ENCODE measurements at regions not wholly inside any gene's neighbourhood (a gene's known extent, or its start where the extent isn't known, plus 50 kb on each side); places are given as distances from the start of the nearest gene placed in this dataset.

DNA sequence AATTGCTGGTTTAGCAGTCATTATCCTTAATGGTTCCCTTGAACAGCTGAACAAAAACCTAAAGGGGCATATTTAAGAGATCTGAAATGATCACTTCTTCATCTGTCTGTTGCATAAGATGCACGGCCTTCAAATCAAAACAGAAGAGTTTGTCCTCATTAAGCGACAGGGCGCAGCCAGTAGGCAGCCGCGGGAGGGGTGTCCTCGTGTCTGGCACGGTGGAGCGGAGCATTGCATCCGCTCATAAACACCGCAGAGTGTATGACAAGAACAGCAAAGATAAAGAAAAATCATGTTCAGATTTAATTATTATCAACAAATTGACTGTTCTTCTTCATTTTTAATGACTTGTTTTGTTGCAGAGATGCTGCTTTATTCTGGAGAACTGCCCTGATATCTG is 255.6 kb upstream of the ADARB2 start:
- ATAC-seq = no peak
- no peak overlapping the region for H3K4me2 ChIP-seq (ENCODE audit: low read length)
- TF ChIP-seq EZH2 (IDR thresholded peaks at IDR 0.05; ENCODE audit: low read length, unreplicated experiment) = no peak
- no peak for TF ChIP-seq EZH2phosphoT487 (IDR thresholded peaks at IDR 0.05; ENCODE audit: borderline replicate concordance, low read length)
- TF ChIP-seq, protein P1, sequence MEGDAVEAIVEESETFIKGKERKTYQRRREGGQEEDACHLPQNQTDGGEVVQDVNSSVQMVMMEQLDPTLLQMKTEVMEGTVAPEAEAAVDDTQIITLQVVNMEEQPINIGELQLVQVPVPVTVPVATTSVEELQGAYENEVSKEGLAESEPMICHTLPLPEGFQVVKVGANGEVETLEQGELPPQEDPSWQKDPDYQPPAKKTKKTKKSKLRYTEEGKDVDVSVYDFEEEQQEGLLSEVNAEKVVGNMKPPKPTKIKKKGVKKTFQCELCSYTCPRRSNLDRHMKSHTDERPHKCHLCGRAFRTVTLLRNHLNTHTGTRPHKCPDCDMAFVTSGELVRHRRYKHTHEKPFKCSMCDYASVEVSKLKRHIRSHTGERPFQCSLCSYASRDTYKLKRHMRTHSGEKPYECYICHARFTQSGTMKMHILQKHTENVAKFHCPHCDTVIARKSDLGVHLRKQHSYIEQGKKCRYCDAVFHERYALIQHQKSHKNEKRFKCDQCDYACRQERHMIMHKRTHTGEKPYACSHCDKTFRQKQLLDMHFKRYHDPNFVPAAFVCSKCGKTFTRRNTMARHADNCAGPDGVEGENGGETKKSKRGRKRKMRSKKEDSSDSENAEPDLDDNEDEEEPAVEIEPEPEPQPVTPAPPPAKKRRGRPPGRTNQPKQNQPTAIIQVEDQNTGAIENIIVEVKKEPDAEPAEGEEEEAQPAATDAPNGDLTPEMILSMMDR (conservative IDR thresholded peaks at IDR 0.05; ENCODE audit: low read depth, low read length) = no peak
- intact Hi-C loops (cut with micrococcal nuclease) = no loop called here
- H3K27me3 ChIP-seq (ENCODE audit: low read length) = no peaks in the 10 kb centered on the region
- H2AFZ ChIP-seq (ENCODE audit: low read length) = no peak overlapping the region
- no peaks in the 10 kb centered on the region for H3K79me2 ChIP-seq (ENCODE audit: low read length)
- H3K4me1 ChIP-seq (ENCODE audit: insufficient read depth, low read length) = no peaks in the 10 kb centered on the region
- no peaks in the 10 kb centered on the region for H4K20me1 ChIP-seq (ENCODE audit: low read length)
- H3K4me3 ChIP-seq (ENCODE audit: low read length) = no peak overlapping the region
- BruUV-seq (replicated peaks) = no TSS peak
- no peak overlapping the region for H3K9ac ChIP-seq (ENCODE audit: low read length)
- no peaks in the 10 kb centered on the region for H3K9me2 ChIP-seq (replicated peaks; ENCODE audit: low read length)
- no peak for DNase-seq
- H3K9me3 ChIP-seq (ENCODE audit: low read length) = no peaks in the 10 kb centered on the region
- no peaks in the 10 kb centered on the region for H3F3A ChIP-seq (ENCODE audit: low read length, unreplicated experiment)
- H3K27ac ChIP-seq (ENCODE audit: low read length) = no peak overlapping the region
- ChIA-PET CTCF (no interaction called here), POLR2A (ENCODE audit: unreplicated experiment) (no interaction called here)
- no peaks in the 10 kb centered on the region for H3K36me3 ChIP-seq (ENCODE audit: low read depth, low read length)

DNA sequence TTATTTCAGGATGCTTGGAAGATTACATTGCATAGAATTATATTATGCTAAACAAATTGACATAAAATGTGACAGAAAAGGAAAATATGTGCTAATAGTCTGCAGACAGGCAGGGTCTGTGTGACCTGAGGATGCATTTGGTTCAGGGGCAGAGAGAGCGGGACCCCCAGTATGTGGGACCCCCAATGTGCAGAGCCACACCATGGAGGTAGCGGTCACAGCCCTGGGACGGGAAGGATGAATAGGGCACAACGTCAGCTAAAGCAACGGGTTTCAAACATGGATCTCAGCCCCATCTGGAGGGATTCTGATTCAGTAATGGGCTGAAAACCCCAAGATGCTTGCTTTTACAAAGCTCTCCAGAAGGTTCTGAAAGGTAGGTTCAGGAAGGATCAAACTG is 251.8 kb upstream of the ADARB2 start:
- H3K9me2 ChIP-seq (replicated peaks; ENCODE audit: low read length) = no peaks in the 10 kb centered on the region
- H3K9me3 ChIP-seq (ENCODE audit: low read length) = no peaks in the 10 kb centered on the region
- no peaks in the 10 kb centered on the region for H3K27me3 ChIP-seq (ENCODE audit: low read length)
- H3K4me1 ChIP-seq (ENCODE audit: insufficient read depth, low read length) = no peaks in the 10 kb centered on the region
- no peak overlapping the region for H2AFZ ChIP-seq (ENCODE audit: low read length)
- no peak overlapping the region for H3K4me2 ChIP-seq (ENCODE audit: low read length)
- no peak overlapping the region for H3K9ac ChIP-seq (ENCODE audit: low read length)
- ChIA-PET CTCF (no interaction called here), POLR2A (ENCODE audit: unreplicated experiment) (no interaction called here)
- no peak for DNase-seq
- no TSS peak for BruUV-seq (replicated peaks)
- no peak overlapping the region for H3K4me3 ChIP-seq (ENCODE audit: low read length)
- no peak for TF ChIP-seq EZH2 (IDR thresholded peaks at IDR 0.05; ENCODE audit: low read length, unreplicated experiment)
- no peak for TF ChIP-seq EZH2phosphoT487 (IDR thresholded peaks at IDR 0.05; ENCODE audit: borderline replicate concordance, low read length)
- TF ChIP-seq, protein P1 (conservative IDR thresholded peaks at IDR 0.05; ENCODE audit: low read depth, low read length) = no peak
- ATAC-seq = no peak
- H3K27ac ChIP-seq (ENCODE audit: low read length) = no peak overlapping the region
- no peaks in the 10 kb centered on the region for H3K79me2 ChIP-seq (ENCODE audit: low read length)
- H4K20me1 ChIP-seq (ENCODE audit: low read length) = no peaks in the 10 kb centered on the region
- H3K36me3 ChIP-seq (ENCODE audit: low read depth, low read length) = no peaks in the 10 kb centered on the region
- intact Hi-C loops (cut with micrococcal nuclease) = no loop called here
- no peaks in the 10 kb centered on the region for H3F3A ChIP-seq (ENCODE audit: low read length, unreplicated experiment)

DNA sequence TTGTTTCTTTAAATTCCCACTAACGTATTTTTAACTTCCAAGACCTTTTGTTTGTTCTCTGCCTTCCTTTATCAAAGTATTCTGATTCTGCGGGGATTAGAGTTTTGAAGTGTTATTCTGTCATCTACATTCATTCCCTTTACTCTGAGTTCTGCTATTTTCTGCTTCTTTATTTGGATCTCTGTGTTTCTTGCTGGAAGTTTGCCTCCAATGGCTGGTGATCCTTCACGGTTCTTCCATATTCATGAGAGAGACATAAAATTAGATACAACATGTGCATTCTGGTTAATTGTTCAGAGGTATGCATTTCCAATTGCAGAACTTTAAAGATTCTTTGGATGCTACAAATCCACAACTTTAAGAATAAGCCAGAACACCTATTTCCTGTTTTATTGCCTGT is 244.7 kb upstream of the ADARB2 start:
- Histone ChIP-seq H4K20me1 (ENCODE audit: low read length) (no peaks in the 10 kb centered on the region), H3K9me2 (replicated peaks; ENCODE audit: low read length) (no peaks in the 10 kb centered on the region), H3K9ac (ENCODE audit: low read length) (no peak overlapping the region), H3K36me3 (ENCODE audit: low read depth, low read length) (no peaks in the 10 kb centered on the region), H3K27ac (ENCODE audit: low read length) (no peak overlapping the region), H3F3A (ENCODE audit: low read length, unreplicated experiment) (no peaks in the 10 kb centered on the region), H3K4me2 (ENCODE audit: low read length) (no peak overlapping the region), H3K79me2 (ENCODE audit: low read length) (no peaks in the 10 kb centered on the region), H2AFZ (ENCODE audit: low read length) (no peak overlapping the region), H3K4me3 (ENCODE audit: low read length) (no peak overlapping the region), H3K27me3 (ENCODE audit: low read length) (no peaks in the 10 kb centered on the region), H3K9me3 (ENCODE audit: low read length) (no peaks in the 10 kb centered on the region), H3K4me1 (ENCODE audit: insufficient read depth, low read length) (no peaks in the 10 kb centered on the region)
- no TSS peak for BruUV-seq (replicated peaks)
- ChIA-PET POLR2A (ENCODE audit: unreplicated experiment) (no interaction called here), CTCF (no interaction called here)
- no peak for ATAC-seq
- TF ChIP-seq EZH2phosphoT487 (IDR thresholded peaks at IDR 0.05; ENCODE audit: borderline replicate concordance, low read length) (no peak), EZH2 (IDR thresholded peaks at IDR 0.05; ENCODE audit: low read length, unreplicated experiment) (no peak)
- TF ChIP-seq, protein P1 (conservative IDR thresholded peaks at IDR 0.05; ENCODE audit: low read depth, low read length) = no peak
- intact Hi-C loops (cut with micrococcal nuclease) = no loop called here
- DNase-seq = no peak

Data from PC-3 (cell line).